ENCODE measurements at regions not wholly inside any gene's neighbourhood (a gene's known extent, or its start where the extent isn't known, plus 50 kb on each side); places are given as distances from the start of the nearest gene placed in this dataset.
"Not testable (repeated sequence)": the region's sequence is repeated elsewhere in the genome, so short reads cannot be mapped to it uniquely, and the experiment has no call there.

DNA sequence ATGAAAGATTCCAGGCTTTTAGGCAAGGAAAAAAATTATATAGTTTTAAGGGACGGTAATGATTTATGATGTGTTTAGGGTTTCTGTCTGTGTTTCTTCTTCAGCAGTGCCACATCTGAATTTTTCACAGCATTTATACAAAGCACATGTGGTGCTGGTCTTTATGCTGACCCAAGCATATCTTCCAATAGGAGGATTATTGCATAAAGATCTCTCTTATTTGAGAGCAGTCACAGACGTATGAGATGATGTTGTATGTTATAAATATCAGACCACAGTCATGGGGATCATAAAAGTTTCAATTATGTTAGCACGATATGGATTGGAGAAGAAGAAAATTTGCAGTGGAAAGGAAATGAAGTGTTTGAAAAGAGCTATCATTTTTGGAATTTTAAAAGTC, 150.9 kb downstream of the RASEF start:
- TF ChIP-seq, protein P1, sequence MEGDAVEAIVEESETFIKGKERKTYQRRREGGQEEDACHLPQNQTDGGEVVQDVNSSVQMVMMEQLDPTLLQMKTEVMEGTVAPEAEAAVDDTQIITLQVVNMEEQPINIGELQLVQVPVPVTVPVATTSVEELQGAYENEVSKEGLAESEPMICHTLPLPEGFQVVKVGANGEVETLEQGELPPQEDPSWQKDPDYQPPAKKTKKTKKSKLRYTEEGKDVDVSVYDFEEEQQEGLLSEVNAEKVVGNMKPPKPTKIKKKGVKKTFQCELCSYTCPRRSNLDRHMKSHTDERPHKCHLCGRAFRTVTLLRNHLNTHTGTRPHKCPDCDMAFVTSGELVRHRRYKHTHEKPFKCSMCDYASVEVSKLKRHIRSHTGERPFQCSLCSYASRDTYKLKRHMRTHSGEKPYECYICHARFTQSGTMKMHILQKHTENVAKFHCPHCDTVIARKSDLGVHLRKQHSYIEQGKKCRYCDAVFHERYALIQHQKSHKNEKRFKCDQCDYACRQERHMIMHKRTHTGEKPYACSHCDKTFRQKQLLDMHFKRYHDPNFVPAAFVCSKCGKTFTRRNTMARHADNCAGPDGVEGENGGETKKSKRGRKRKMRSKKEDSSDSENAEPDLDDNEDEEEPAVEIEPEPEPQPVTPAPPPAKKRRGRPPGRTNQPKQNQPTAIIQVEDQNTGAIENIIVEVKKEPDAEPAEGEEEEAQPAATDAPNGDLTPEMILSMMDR (IDR thresholded peaks at IDR 0.05; ENCODE audit: extremely low read depth, missing control alignments), result no peak
- no peak for DNase-seq (ENCODE audit: low spot score)

- TF ChIP-seq, protein P1 (IDR thresholded peaks at IDR 0.05; ENCODE audit: extremely low read depth, missing control alignments), result no peak
- no peak for DNase-seq (ENCODE audit: low spot score)
Observed at GRCh38 chr9:82912645-82913044, 150.3 kb downstream of the RASEF start.

DNA sequence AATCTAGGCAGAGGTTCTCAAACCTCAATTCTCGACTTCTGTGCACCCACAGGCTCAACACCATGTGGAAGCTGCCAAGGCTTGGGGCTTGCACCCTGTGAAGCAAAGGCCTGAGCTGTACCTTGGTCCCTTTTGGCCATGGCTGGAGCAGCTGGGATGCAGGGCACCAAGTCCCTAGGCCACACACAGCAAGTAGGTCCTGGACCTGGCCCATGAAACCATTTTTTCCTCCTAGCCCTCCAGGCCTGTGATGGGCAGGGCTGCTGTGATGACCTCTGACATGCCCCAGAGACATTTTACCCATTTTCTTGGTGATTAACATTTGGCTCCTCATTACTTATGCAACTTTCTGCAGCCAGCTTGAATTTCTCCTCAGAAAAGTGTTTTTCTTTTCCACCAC, 146.7 kb downstream of the RASEF start:
- not testable (repeated sequence) for DNase-seq (ENCODE audit: low spot score)

GRCh38 chr9:82920154-82920553, 142.8 kb downstream of the RASEF start:
- DNase-seq (ENCODE audit: low spot score), result no peak
- TF ChIP-seq, protein P1 (IDR thresholded peaks at IDR 0.05; ENCODE audit: extremely low read depth, missing control alignments), result no peak

- TF ChIP-seq, protein P1 (IDR thresholded peaks at IDR 0.05; ENCODE audit: extremely low read depth, missing control alignments), result no peak
- DNase-seq (ENCODE audit: low spot score), result no peak
Observed at GRCh38 chr9:82922686-82923085, 140.3 kb downstream of the RASEF start.

GRCh38 chr9:82923092-82923911, 139.6 kb downstream of the RASEF start:
- TF ChIP-seq, protein P1 (IDR thresholded peaks at IDR 0.05; ENCODE audit: extremely low read depth, missing control alignments), result no peak
- DNase-seq (ENCODE audit: low spot score), result no peak

- TF ChIP-seq, protein P1 (IDR thresholded peaks at IDR 0.05; ENCODE audit: extremely low read depth, missing control alignments), result no peak
- no peak for DNase-seq (ENCODE audit: low spot score)
Observed at GRCh38 chr9:82923912-82924605, 138.9 kb downstream of the RASEF start.

All from GM20000 (cell line).